Prostate gland (tissue), 2 donors: ENCODE measurements at regions not wholly inside any gene's neighbourhood (a gene's known extent, or its start where the extent isn't known, plus 50 kb on each side); places are given as distances from the start of the nearest gene placed in this dataset.

ENCODE experiments used
- CTCF ChIP-seq, 4 experiments: fragments of 200-600 bp in 2 of 4; fragments of 450-650 bp in 2 of 4; sonication (generic) in 2 of 4; IDR thresholded peaks; 1 replicate in 3 of 4; 2 replicates in 1 of 4; pipeline ENCODE4 v1.5.1; 2016 to 2019; ENCODE audit warnings: antibody characterized with exemption in 4 of 4, mild to moderate bottlenecking in 2 of 4, moderate library complexity in 2 of 4
- POLR2A ChIP-seq: fragments of 450-650 bp; IDR thresholded peaks from one replicate; pipeline ENCODE4 v1.6.1; 2016; ENCODE audit warnings: antibody characterized with exemption, mild to moderate bottlenecking
- POLR2AphosphoS5 ChIP-seq: sonication (generic); formaldehyde crosslinking; IDR thresholded peaks from one replicate; pipeline ENCODE4 v1.6.1; 2017; ENCODE audit warnings: antibody characterized with exemption

DNA sequence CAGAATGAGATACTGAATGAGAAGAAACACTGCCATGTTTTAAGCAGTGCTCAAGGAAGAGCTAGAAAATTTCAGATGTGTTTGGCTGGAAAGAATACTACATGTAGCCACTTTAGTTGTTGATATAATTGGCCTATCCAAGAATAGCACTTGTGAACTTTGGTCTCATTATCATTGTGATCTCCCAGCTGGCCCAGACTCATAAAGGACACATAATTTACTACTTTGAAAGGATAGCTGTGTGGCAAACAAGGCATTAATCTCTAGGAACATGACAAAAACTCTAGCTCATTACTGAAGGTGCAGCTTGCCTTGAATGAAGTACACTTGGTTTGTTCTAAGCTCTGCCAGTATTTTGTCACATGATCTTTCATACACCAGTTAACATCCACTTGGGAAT, 356.3 kb downstream of the CSNK1G3 start:
- TF ChIP-seq POLR2AphosphoS5, result no peak
- TF ChIP-seq CTCF (IDR thresholded peaks at IDR 0.05), result no peak
- no peak for TF ChIP-seq POLR2A
